Colon (tissue), 2 donors: ENCODE measurements at regions not wholly inside any gene's neighbourhood (a gene's known extent, or its start where the extent isn't known, plus 50 kb on each side); places are given as distances from the start of the nearest gene placed in this dataset.

Experiments used
- FAIRE-seq: peaks from 2 replicates; lab custom pipeline; 2012; peaks lifted over from hg19 to GRCh38; lab: Jason Lieb, UNC
- donor health status: control.
- donor health status: control.

GRCh38 chr4:125951261-125951887, 636.6 kb downstream of the FAT4 start:
- no peak for FAIRE-seq

GRCh38 chr4:125952631-125953030, 637.9 kb downstream of the FAT4 start:
- no peak for FAIRE-seq

GRCh38 chr4:125956276-125956675, 641.5 kb downstream of the FAT4 start:
- FAIRE-seq = no peak

GRCh38 chr4:125958519-125958918, 643.8 kb downstream of the FAT4 start:
- FAIRE-seq = no peak

- no peak for FAIRE-seq
These were observed 646.9 kb downstream of the FAT4 start for GRCh38 chr4:125961626-125962025.

GRCh38 chr4:125975861-125976397, 661.2 kb downstream of the FAT4 start:
- no peak for FAIRE-seq

- no peak for FAIRE-seq
These were observed 665.2 kb downstream of the FAT4 start for GRCh38 chr4:125979950-125980349.

GRCh38 chr4:125983168-125983567, 668.4 kb downstream of the FAT4 start:
- no peak for FAIRE-seq

GRCh38 chr4:125985856-125986255, 671.1 kb downstream of the FAT4 start:
- FAIRE-seq = no peak

- FAIRE-seq = no peak
These were observed 671.6 kb downstream of the FAT4 start for GRCh38 chr4:125986307-125986706.

GRCh38 chr4:125988464-125988863, 673.7 kb downstream of the FAT4 start:
- FAIRE-seq = no peak

- FAIRE-seq = no peak
These were observed 676.6 kb downstream of the FAT4 start for GRCh38 chr4:125991398-125991797.

- no peak for FAIRE-seq
These were observed 678.1 kb downstream of the FAT4 start for GRCh38 chr4:125992891-125993290.

GRCh38 chr4:125994024-125994423, 679.3 kb downstream of the FAT4 start:
- no peak for FAIRE-seq

GRCh38 chr4:125994430-125994829, 679.7 kb downstream of the FAT4 start:
- FAIRE-seq = no peak

- no peak for FAIRE-seq
These were observed 690.2 kb downstream of the FAT4 start for GRCh38 chr4:126004941-126005340.

GRCh38 chr4:126007142-126007541, 692.4 kb downstream of the FAT4 start:
- FAIRE-seq = no peak

- FAIRE-seq = no peak
These were observed 698.0 kb downstream of the FAT4 start for GRCh38 chr4:126012691-126013290.

GRCh38 chr4:126018274-126018673, 703.5 kb downstream of the FAT4 start:
- FAIRE-seq = no peak

- FAIRE-seq = no peak
These were observed 709.1 kb downstream of the FAT4 start for GRCh38 chr4:126023896-126024295.

GRCh38 chr4:126027601-126028000, 712.8 kb downstream of the FAT4 start:
- FAIRE-seq = no peak

GRCh38 chr4:126028876-126029275, 714.1 kb downstream of the FAT4 start:
- no peak for FAIRE-seq

- no peak for FAIRE-seq
These were observed 722.5 kb downstream of the FAT4 start for GRCh38 chr4:126037231-126037630.
